NCI-H2107 treated with DMSO at 0.1 percent for 48 hours (cell line): ENCODE measurements at regions not wholly inside any gene's neighbourhood (a gene's known extent, or its start where the extent isn't known, plus 50 kb on each side); places are given as distances from the start of the nearest gene placed in this dataset.
"Not testable (repeated sequence)": the region's sequence is repeated elsewhere in the genome, so short reads cannot be mapped to it uniquely, and the experiment has no call there.

Experiments
- DNase-seq: peaks from one replicate; lab custom pipeline; 2025; ENCODE audit not compliant: unreplicated experiment; lab: John Stamatoyannopoulos, UW

DNA sequence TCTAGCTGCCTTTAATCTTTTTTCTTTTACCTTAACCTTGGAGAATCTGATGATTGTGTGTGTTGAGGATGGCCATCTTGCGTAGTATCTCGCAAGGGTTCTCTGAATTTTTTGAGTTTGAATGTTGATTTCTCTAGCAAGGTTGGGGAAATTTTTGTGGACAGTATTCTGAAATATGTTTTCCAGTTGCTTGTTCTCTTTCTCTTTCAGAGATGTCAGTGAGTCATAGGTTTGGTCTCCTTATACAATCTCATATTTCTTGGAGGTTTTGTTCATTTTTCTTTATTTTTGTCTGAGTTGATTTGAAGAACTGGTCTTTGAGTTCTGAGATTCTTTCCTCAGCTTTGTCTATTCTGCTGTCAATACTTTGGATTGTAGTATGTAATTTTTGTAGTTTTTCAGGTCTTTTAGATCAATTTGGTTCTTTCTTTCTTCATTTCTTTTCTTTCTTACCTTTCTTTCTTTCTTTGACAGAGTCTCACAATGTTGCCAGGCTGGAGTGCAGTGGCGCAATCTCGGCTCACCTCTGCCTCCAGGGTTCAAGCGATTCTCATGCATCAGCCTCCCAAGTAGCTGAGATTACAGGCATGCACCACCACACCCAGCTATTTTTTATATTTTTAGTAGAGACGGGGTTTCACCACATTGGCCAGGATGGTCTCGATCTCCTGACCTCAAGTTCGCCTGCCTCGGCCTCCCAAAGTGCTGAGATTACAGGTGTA lies 366.4 kb upstream of the RASGRP1 start:
- DNase-seq: no peak

DNA sequence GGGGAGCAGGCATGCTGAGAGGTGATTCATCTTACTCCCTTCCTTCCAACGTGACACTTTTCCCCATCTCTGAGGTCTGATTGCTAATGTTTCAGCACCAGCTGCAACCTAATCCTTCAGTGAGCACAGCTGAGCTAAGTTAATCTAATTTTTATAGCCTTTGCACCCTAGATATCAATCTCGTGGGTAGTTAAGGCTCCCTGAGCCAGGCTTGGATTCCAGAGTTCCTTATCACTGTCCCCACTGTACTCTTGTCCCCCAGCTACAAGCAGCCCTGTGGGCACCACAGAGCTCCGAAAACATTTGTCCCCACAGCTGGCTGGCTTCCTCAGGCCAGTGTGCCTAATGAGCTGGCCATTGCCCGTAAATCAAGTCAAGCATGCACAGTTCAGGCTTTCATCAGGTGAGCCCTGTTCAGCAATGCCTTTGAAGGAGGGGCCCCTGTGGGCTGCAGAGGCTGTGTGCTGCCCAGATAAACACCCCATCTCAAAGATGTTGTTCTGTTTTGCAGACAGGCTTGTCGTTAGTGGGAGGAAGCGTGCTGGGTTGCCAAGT lies 376.9 kb upstream of the RASGRP1 start:
- DNase-seq: no peak

DNA sequence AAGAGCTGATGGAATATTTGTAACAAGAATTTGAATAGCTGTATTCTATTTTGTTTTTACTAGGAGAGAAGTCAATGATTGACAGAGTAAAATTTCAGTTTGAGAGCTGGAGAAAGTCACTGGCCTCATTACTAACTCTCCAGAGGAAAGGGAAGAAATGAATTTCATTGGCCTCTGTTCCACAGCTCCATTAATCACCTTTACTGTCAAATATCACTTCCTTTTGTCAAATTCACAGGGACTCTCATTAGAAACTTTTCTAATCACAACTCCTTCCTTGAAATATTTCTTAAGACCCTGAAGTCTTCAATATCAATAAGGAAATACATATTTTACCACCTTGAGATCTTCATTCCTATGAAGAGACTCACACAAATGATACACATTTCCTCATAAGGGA lies 379.9 kb upstream of the RASGRP1 start:
- no peak for DNase-seq

DNA sequence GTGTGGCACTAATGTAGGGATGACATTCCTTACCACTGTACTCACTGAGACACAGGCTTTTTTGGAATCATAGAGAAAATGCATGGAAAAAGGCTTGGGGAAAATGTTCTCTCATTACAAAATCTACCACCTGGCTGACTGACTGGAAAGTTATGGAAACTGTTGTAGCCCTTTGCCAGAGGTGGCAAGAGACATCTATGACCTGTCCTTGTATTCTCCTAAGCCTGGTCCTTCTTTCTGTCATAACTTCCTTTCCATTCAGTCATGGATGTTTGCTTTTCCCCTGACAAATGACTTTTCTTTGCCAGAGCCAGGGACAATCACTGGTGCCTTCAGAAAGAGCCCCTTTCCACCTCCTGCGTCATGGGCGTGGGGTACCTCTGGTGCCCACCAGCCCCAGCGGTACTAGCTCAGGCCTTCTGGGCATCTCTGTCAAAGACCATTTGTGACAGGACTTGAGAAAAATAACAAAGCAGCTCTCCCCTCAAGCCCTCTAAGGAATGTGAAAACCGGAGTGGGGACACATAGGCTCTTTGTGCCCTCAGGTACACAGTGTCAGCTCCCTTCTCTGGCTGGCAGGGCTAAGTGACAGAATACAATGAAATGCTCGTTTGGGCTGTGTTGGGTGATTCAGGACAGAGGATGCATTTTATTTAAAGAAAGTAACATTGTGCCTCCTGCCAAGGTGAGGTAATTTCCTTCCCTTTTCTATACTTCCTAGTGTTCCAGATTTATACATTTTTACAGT lies 381.1 kb upstream of the RASGRP1 start:
- no peak for DNase-seq

DNA sequence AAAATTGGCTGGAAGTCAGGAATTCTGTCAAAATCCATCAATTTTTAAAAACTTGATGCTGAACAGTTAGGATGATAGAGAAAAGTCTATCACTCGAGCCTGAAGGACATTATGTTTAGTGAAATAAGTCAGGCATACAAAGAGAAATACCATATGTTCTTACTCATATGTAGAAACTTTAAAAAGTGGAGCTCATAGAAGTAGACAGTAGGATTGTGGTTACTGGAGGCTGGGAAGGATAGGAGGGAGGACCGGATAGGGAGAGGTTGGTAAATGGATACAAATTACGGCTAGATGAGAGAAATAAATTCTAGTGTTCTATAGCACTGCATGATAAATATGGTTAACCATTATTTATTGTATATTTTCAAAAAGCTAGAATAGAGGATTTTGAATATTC lies 389.5 kb upstream of the RASGRP1 start:
- DNase-seq: no peak

DNA sequence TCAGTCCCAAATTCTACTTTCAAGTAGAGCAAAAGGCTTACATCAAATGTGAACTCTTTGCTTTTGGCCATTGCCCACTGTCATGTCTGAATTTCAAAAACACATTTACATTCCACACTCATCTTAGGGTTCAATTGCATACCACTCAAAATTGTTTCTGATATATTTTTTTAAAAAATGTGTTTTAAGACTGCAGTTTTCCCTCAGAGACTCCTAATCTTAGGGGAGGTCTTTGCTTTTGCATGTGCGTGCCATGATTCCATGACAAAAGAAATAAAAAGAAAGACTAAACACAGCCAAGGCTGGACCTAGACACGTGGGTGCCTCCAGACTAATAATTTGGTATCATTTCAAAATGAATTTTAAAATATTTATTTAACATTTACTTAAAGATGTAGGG lies 396.8 kb upstream of the RASGRP1 start:
- no peak for DNase-seq

DNA sequence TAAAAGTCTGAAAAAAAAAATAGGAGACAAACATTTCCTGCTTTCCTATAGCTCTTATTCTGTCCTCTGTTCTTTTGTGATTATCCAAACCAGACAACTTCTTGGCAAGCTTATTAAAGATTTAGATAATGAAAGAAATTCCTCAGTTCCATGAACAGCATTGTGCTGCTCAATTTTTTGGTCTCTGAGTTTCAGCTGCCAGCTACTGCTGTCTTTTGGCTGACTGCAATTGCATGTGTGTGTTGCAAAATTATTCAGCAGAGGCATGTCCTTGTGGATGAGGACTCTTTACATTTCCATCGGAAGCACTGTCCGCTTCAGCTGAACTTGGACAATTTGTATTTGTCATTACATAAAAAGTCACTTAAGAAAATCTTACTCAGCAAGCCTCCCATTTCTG lies 397.3 kb upstream of the RASGRP1 start:
- DNase-seq: no peak

DNA sequence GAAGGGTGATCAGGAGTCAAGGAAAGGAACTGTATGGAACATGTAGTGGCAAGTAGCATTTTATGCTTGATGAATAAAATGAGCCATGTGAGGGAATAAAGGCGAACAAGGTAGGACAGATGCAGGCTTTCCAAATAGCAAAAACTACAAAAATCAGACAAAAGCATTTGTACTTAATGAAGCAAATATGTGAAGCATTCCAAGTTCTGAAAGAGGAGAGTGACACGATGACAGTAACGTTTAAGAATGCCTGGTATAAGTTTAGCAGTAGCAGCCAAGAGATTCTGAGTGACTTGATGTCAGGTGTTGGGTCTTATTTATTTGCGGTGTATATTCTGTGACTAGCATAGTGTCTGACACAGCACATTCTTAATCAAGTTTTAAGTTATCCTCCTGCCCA lies 408.2 kb upstream of the RASGRP1 start:
- DNase-seq: no peak

DNA sequence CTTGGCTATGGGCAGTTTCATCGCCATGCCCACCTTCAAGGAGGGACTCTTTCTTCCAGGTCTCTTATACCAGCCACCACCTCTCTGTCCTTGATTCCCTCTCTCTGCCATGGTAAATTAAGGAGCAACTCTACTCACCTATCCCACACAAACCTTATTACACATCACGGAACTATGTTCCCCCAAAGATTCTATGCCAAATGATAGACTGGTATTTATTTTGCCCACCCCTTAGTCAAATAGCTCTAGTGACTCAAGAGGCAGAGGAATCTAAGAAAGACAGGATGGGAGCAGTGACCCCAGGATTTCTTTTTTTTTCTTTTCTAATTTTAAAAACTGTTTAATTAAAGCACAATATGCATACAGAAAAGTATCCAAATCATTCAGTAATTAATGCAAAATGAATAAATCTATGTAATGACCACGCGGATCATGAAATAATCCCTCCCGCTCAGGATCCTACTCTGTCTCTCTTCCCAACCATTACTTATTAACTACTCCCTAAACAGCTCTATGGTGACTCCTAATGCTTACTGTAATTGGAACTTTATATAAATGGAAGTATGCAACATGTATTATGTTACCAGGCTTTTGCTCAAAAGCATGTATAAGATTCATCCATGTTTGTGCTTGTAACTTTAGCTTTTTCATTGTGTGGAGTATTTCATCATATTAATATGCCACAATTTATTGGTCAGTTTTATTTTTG lies 410.8 kb upstream of the RASGRP1 start:
- DNase-seq: no peak

DNA sequence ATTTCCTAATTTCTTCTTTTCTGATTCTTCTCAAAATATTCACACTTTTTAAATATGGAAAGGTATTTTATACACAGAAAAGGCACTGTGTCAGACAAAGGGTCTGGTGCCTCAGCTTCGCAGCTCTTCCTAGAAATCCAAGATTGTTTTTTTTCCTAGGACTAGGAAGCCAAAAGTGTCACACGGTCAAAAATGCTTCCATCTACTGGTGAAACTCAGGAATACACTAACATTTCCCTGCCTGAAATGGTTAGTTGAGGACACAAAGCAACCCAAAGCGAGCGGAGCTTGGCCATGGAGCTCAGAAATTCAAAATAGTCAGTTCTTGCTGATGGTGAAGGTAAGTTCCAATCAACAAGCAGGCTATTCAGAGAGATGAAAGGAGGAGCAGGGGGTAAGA lies 426.5 kb upstream of the RASGRP1 start:
- no peak for DNase-seq

DNA sequence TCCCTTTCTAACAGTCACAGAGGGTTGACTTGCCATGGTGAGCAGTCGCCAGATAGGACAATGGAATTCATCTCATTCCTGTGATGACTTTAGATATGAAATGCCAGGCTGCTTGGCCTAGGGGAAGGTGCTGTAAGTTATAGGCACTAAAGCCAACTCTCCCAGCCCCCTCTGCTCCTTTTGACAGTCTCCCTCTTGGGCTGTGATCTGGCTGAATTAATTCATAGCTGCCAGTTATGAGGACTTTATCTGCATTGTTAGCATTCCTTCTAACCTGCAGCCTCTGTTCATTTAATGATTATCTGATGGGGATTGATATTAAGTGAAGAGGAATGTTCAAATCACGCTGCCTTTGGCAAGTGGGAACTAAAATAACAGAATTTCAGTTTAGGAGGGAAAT lies 427.1 kb upstream of the RASGRP1 start:
- DNase-seq: no peak

DNA sequence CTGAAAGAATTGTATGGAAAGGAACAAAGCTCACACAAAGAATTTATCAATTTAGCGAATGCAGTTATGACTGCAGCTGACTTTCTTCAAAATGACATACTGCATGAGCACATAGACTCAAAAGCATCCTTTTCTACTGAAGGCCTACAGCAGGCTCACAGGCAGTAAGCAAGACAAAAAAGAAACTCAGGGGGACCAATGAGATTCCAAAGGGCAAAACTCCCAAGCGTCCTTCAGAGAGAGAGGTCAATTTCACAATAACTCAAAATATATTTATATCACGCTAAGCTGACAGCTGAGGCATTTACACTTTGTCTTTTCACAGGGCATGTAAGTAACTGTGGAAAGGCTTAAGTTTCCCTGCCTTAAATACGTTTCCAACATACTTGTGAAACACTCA lies 427.9 kb upstream of the RASGRP1 start:
- DNase-seq: no peak

DNA sequence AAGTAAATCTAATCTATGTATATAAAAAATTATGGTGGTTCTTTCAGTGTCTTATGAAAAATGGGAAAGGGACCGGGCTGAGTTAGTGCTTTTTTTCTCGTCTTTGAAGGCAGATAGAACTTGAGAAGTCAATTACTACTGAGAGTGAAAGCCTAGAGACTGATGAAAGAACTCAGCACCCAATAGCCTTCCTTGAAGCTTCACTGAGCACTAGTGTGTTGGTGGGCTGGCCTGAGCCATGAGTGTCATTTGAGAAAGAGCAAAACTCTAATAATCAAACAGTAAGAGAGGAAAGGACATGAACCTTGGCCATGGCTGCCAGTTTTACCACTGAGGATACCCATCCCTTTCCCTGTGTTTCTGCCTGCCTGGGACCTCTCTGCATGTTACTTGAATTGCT lies 428.3 kb upstream of the RASGRP1 start:
- no peak for DNase-seq

DNA sequence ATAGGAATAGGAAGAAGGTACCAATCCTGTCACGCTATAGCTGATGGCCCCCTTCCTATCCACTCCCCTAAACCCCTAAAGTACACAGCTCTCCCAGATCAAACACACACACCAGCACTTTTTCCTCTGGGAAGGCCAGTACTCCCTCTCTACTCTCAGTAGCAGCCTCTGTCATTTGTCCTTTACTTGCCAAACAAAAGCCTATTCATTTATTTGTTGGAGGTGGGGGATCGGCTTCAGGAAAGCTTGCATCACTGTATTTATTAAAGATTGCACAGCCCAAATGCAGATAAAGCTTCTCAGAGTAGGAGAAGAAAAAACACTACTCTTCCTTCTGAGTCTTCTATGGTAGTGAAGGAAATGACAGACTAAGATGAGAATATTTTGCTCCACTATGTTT lies 429.7 kb upstream of the RASGRP1 start:
- DNase-seq: no peak

DNA sequence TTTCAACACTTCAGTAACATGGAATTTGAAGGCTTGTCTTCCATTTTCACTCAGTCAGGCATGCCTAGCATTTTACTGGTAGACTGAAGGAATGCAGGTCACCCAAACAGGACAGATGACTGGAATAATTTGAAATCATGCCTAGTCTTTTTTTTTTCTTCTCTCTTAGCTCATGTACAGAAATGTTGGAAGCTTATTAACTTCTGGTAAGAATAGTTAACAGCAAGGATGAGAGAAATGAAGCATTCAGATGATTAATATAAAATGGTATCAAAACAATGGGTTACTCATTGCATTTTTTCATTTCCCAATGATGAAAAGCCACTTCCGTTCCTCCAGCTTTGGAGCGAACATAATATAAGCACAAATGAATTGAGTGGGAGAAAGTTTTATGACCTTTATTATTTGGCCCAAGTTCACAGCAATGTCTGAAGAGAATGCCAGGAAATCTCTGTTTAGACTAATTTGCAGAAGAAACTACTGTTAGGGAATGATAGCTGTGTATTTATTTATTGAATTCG lies 431.6 kb upstream of the RASGRP1 start:
- no peak for DNase-seq

DNA sequence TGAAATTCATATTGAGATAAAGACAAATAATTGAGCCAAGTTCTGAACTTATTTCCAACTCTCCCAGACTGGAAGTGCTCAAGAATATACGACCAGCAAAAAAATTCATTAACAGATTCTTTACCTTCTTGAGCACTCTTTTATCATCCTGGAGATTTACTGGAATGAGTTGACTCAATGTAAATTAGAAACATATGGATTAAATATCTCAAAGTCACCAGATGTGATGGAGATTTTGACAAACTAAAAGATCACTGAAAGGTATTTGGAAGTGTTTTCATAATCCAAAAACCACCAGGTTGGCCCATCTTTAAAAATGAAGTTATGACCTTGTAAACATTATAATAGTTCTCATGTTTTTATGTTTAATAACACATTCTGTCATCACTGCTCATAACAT lies 433.2 kb upstream of the RASGRP1 start:
- DNase-seq: no peak

DNA sequence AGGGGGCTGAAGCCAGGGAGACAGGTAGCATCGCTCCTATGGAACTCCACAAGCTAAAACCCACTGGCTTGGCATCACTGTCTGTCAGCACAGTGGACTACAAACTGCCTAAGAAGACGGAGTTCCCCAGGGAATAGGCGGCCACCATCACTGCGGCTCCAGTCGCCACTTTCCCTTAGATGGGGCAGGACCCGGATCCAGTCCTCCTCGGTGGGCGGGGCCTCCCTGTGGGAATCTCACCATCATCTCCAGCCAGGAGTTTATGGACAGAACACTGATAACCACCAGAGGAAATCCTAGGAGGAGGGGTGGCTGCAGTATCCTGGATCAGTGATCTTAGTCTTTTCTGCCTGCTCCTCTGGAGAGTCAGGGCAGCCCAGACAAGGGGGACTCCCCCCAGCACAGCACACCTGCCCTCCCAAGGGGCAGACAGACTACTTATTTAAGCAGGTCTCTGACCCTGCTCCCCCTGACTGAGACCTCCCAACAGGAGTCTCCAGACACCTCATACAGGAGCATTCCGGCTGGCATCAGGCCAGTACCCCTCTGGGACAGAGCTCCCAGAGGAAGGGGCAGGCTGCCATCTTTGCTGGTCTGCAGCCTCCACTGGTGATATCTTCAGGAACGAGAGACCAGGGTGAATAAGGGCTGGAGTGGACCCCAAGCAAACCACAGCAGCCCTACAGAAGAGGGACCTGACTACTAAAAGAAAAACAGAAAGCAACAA lies 435.6 kb upstream of the RASGRP1 start:
- DNase-seq: no peak

DNA sequence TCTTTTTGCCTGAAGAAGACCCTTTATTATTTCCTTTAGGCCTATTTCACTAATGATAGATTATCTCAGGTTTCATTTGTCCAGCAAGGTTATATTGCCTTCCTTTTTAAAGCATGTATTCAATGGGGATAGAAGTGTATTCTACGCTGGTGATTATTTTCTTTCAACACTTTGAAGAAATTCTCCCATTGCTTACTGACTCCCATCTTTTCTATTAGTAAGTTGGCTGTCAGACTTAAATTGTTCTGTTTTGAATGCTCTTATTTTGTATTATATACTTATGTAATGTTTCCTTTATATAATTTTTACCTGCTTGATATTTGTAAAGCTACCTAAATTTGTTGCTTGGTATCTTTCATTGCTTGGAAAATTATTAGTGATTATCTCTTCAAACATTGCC lies 445.1 kb upstream of the RASGRP1 start:
- no peak for DNase-seq

DNA sequence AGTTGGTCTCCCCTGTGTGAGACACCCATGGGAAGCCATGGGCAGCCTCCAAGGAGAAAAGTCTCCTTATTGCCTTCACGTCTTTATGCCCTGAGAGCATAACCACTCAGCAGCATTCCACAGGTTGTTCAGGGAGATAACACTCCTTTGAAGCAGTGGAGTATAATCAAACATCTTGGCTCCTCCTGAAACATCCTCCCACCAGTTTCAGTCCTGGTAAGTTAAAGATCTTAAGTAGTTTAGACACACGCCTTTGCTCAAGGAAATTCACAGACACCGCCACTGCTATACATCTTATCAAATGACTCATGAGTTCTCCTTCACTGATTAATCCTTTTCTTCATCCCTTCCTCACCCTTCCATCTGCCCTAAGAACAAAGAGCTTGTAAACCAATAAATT lies 446.5 kb upstream of the RASGRP1 start:
- not testable (repeated sequence) for DNase-seq

DNA sequence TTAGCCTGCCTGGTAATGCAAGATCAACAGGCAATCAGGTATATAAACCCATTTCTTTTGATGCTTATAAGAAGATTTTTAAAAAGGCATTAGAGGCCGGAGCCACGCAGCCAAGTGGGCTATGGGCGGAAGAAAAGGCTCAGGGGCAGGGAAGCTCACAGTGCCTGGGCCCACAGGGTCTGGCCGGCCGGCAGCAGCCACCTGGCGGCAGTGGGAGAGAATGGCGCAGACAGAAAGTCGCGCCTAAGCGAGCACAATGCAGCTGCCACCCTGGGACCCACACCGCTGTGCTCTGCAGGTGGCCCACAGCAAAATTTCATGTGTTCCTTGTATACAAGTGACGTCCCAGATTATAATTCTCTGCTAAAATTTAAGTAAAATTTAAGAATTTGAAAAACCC lies 448.6 kb upstream of the RASGRP1 start:
- no peak for DNase-seq

DNA sequence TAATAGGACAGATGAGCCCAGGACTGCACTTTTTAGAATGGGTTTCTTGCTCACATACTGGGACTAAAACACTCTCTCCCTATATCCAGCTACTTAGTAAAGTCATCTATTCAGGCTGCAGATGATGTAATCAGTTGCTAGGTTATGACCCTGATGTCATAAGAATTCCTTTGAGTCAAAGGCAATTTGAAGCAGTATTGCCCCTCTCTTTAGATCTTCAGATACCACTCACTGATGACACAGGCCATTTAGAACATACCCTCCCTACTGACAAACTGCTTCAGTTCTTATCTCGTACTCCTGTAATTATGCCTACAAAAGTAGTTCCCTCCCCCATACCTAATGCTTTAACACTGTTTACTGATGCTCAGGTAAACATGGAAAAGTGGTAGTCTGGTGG lies 450.1 kb upstream of the RASGRP1 start:
- DNase-seq: no peak
